Dermis microvascular lymphatic vessel endothelial cell (primary cell): ENCODE measurements at regions not wholly inside any gene's neighbourhood (a gene's known extent, or its start where the extent isn't known, plus 50 kb on each side); places are given as distances from the start of the nearest gene placed in this dataset.

Experiments
- DNase-seq, 2 donors: peaks; one replicate each; pipeline versions ENCODE4 v3.0.0 to v3.0.0-alpha.2; 2010; ENCODE audit warnings: low read depth in 2 of 2

DNA sequence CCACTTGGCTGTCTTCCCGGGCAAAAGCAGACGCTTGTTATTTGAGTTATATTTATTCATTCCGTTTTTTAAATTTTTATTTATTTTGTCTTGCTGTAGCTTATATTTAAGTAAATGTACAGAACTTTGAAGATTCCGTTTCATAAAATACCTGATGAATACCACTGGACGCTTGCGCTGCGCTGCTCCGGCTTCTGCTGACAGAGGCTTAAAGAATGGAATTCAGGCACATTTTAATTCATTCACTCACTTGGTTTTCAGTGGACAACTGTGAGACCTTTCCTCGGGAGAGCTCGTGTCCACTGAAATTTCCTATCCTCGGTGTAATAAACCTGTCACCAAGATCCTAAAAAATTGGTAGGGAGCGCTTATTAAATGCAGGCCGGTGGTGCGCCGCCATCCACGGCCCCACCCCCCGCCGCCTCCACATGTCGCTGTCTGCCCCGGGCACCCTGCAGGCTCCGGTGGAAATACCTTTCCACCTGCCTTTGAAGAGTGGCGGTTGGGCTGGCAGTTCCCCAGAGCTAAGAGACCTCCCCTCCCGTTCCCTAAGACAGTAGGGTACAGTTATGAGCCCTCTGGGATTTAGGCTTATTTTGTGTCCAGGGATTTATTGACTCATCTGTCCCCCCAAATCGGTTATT is 62.5 kb upstream of the UBE2E1 start:
- DNase-seq: no peak

DNA sequence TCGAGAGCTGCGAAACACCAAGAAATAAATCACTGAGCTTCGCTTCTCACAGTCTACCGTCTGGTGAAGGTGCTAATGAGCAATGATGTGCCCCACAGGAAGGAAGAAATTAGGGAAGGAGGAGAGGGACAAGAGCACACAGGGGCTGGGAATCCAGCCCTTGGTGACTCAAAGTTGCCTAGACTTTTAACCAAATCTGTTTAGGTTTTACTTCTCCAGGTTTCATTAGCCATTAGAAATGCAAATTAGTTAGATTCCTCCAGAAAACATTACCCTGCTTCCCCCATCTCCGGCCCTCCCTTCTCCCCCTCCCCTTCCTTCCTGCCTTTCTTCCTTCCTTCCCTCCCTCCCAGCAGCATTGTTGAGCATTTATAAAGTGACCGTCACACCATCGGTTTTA is 59.3 kb upstream of the UBE2E1 start:
- DNase-seq: peak in 1 of 2 donors; percentile 19

DNA sequence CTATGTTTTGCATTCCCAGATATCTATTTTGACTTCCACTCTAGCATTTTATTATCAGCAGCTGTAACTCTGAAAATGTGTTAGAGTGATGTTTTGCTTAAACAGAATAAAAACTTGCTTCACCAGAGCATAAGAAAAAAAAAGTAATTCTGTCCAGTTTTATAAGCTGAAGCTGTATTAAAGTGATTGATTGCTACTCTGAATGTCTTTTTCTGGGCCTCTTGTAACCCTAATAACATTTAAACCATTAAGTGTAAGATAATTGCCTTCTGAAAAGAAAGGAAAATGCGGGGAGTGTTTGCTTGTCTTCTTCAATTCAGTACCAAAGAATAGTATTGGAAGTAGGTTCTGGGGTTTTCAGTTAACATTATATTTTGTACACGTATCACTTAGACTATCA is 57.9 kb upstream of the UBE2E1 start:
- DNase-seq: no peak

DNA sequence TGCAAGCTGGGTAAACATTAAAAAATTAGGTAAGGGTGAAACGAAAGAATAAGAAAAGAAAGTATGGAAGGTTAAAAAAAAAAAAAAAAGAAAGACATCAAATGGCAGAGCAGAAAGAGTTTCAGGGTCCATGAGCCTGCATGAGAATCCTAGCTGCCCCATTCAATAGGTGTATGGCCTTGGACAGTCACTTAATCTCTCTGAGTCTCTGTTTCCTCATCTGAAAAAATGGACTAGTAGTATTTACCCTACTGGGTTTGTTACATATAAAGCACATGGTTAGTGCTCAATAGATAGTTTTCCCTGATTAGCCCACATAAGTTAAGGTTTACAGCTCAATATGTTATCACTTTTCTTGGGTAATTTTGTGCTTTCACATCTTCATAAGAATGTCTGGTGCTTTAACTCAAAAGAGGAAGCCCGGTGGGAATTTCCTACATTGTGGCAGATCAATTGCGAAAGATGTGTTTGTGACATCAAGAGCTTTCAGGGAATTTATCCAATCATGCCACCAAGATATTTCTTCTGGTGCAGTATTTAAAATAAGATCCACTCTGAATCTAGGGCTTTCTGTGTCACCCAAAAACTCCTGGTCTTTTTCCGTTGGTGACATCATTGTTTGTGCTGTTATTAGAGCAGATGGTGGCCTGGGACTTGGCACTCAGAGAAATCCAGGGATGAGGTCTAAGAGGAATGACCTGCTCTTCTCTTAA is 57.2 kb upstream of the UBE2E1 start:
- DNase-seq: no peak

DNA sequence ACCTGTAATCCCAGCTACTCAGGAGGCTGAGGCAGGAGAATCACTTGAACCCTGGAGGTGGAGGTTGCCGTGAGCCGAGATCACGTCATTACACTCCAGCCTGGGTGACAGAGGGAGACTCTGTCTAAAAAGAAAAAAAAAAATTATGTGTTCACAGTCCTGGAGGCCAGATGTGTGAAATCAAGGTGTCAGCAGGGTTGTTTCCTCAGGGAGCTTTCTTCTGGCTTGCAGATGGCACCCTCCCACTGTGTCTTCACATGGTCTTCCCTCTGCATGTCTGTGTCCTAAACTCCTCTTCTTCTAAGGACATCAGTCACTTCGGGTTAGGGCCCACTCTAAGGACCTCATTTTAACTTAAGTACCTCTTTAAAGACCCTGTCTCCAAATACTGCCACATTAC is 56.1 kb upstream of the UBE2E1 start:
- DNase-seq: no peak

DNA sequence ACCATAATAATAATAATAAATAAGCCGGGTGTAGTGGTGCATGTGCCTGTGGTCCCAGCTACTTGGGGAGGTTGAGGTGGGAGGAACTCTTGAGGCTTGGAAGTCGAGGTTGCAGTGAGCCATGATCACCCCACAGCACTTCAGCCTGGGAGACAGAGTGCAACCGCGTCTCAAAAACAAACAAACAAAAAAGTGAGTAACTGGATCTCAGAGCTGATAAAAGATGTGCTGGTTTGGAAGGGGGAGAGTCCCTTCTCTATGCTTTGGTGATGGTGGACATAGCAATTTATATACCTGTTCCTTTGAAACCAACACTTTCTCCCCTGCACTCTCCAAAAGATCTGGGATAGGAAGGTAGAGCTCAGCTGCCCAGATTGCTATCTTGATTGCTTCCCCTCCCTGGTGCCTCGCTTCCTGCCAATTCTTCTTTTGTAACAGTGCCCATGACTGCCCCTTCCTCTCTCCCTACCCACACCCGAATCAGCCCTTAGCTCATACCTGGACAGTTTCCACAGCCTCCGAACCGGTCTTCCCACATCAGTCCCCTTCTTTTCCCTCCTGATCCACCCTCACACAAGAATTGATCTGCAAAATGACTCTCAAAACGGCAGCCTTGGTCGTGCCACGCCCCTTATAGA is 55.1 kb upstream of the UBE2E1 start:
- no peak for DNase-seq

DNA sequence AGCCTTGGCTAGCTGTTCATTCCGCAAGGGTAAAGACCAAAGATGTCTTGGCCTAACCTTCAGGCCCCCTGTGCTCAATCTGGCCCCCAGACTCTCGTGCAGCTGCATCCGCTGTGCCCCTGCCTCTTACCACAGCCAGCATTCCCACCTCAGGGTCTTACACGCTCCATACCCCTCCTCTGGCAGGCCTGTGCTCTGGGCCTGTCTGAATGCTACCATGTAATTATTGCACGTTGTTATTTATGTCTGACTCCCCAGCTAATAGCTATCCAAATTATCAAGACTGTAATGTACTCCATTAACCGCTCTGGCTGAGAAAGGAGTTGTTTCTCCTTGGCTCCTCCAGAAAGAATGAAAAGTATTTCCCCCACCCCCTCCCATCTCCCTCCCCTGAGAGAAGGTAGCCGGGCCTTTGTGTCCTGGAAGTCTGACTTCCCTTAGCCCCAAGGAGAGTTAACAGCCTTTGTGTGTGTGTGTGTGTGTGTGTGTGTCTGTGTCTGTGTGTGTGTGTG is 54.5 kb upstream of the UBE2E1 start:
- peak in 1 of 2 donors; percentile 33 for DNase-seq

DNA sequence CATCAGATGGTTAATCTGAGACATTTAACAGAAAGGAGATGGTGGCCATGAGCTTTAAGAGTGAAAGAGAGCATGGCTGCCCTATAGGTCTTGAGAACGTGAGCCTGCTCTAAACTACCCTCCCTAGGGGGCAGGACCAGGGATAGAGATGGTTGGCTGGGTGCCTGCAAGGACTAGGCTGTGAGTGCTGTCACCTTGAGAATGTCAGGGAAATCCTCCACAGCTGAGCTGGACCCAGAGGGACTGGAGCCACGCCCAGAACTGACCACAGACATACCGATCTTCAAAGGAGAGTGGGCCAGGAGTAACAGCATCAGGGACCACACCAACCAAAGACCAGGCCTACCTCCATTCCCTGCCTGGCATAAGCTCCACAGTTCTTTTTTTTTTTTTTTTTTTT is 53.6 kb upstream of the UBE2E1 start:
- DNase-seq: no peak

DNA sequence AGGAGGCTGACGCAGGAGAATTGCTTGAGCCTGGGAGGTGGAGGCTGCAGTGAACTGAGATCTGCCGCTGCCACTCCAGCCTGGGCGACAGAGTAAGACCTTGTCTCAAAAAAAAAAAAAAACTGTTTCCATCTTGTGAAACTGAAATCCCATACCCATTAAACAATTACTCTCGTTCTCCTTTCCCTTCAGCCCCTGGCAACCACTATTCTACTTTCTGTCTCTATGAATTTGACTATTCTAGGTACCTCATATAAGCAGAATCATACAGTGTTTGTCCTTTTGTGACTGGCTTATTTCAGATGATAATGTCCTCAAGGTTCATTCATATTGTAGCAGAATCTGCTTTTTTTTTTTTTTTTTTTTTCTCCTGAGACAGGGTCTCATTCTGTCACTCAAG is 51.5 kb upstream of the UBE2E1 start:
- no peak for DNase-seq
